NB4 (cell line): ENCODE measurements at regions not wholly inside any gene's neighbourhood (a gene's known extent, or its start where the extent isn't known, plus 50 kb on each side); places are given as distances from the start of the nearest gene placed in this dataset.

Source experiments
- DNase-seq: peaks from one replicate; pipeline ENCODE4 v3.0.0; 2010; ENCODE audit warnings: low read depth
- H3K4me3 ChIP-seq: one replicate; pipeline ENCODE4 v1.5.1; 2011; ENCODE audit warnings: mild to moderate bottlenecking, low read depth, low read length, moderate library complexity
- CTCF ChIP-seq: IDR thresholded peaks from one replicate; pipeline ENCODE4 v1.5.1; 2012; ENCODE audit warnings: low read depth, low read length
- MAX ChIP-seq: IDR thresholded peaks from 2 replicates; pipeline ENCODE4 v1.6.1; 2011; ENCODE audit warnings: low read depth, low read length
- MYC ChIP-seq: IDR thresholded peaks from 2 replicates; pipeline ENCODE4 v1.6.1; 2011; ENCODE audit warnings: low read depth, low read length
- POLR2A ChIP-seq: IDR thresholded peaks from 2 replicates; pipeline ENCODE4 v1.6.1; 2011; ENCODE audit warnings: mild to moderate bottlenecking; ENCODE audit not compliant: insufficient read length; ENCODE audit errors: extremely low read depth

- DNase-seq: no peak
- TF ChIP-seq POLR2A (no peak), CTCF (no peak), MAX (no peak), MYC (no peak)
- H3K4me3 ChIP-seq: no peak overlapping the region
Observed at GRCh38 chr2:181839811-181840210, 51.7 kb upstream of the ITPRID2 start.

- DNase-seq: no peak
- H3K4me3 ChIP-seq: no peak overlapping the region
- no peak for TF ChIP-seq MYC
- no peak for TF ChIP-seq MAX
- TF ChIP-seq POLR2A: no peak
- TF ChIP-seq CTCF: no peak
Observed at GRCh38 chr2:181841079-181841478, 50.5 kb upstream of the ITPRID2 start.
